Activated CD4-positive, alpha-beta T cell treated with anti-CD3 and anti-CD28 coated beads, Interleukin-2, amount 10 ng/mL, durations not matched to agents 7 days and 5 days (primary cell): ENCODE measurements at regions not wholly inside any gene's neighbourhood (a gene's known extent, or its start where the extent isn't known, plus 50 kb on each side); places are given as distances from the start of the nearest gene placed in this dataset.

ENCODE experiments used
- CTCF ChIA-PET: fragments of 350-600 bp; sonication (Branson Sonifier 250); formaldehyde crosslinking; loops from one replicate; lab custom pipeline; 2021; ENCODE audit warnings: antibody characterized with exemption; lab: Charles Lee
- POLR2A ChIA-PET: fragments of 350-600 bp; sonication (Branson Sonifier 250); formaldehyde crosslinking; loops from one replicate; lab custom pipeline; 2021; ENCODE audit warnings: antibody characterized with exemption; lab: Charles Lee
- DNase-seq: peaks from one replicate; pipeline ENCODE4 v3.0.0-alpha.2; 2020
- H3K27ac Mint-ChIP-seq: one replicate; pipeline ENCODE4 v1.8.0; 2021; ENCODE audit warnings: mild to moderate bottlenecking, moderate library complexity, mixed read lengths
- H3K27me3 Mint-ChIP-seq: one replicate; pipeline ENCODE4 v1.8.0; 2021; ENCODE audit warnings: mixed read lengths
- H3K36me3 Mint-ChIP-seq: one replicate; pipeline ENCODE4 v1.8.0; 2021; ENCODE audit warnings: low read depth, mixed read lengths
- H3K4me1 Mint-ChIP-seq: one replicate; pipeline ENCODE4 v1.8.0; 2021; ENCODE audit warnings: mixed read lengths
- H3K4me3 Mint-ChIP-seq: one replicate; pipeline ENCODE4 v1.8.0; 2021; ENCODE audit warnings: mild to moderate bottlenecking, moderate library complexity, mixed read lengths
- H3K9me3 Mint-ChIP-seq: one replicate; pipeline ENCODE4 v1.8.0; 2021; ENCODE audit warnings: mixed read lengths

- no peaks in the 10 kb centered on the region for H3K36me3 Mint-ChIP-seq
- H3K27me3 Mint-ChIP-seq: no peaks in the 10 kb centered on the region
- no peaks in the 10 kb centered on the region for H3K4me1 Mint-ChIP-seq
- no peaks in the 10 kb centered on the region for H3K9me3 Mint-ChIP-seq
- POLR2A ChIA-PET: interaction anchor here (0.8 kb wide), 1 partner anchor 9 kb away, joined by 6 read pairs; no protein-coding TSS in a partner anchor
- H3K27ac Mint-ChIP-seq: no peak overlapping the region
- no peak overlapping the region for H3K4me3 Mint-ChIP-seq
- DNase-seq: no peak
- CTCF ChIA-PET: interaction anchor here (0.6 kb wide), 1 partner anchor 293 kb away, joined by 4 read pairs; no protein-coding TSS in a partner anchor
Observed at GRCh38 chr1:192066202-192066601, 92.1 kb upstream of the RGS18 start.

- no peaks in the 10 kb centered on the region for H3K27me3 Mint-ChIP-seq
- H3K27ac Mint-ChIP-seq: no peak overlapping the region
- no peaks in the 10 kb centered on the region for H3K36me3 Mint-ChIP-seq
- ChIA-PET POLR2A (no interaction called here), CTCF (no interaction called here)
- no peaks in the 10 kb centered on the region for H3K4me1 Mint-ChIP-seq
- DNase-seq: no peak
- no peak overlapping the region for H3K4me3 Mint-ChIP-seq
- no peaks in the 10 kb centered on the region for H3K9me3 Mint-ChIP-seq
Observed at GRCh38 chr1:192067360-192067759, 90.9 kb upstream of the RGS18 start.

GRCh38 chr1:192070213-192070612 lies 88.0 kb upstream of the RGS18 start:
- no peaks in the 10 kb centered on the region for H3K27me3 Mint-ChIP-seq
- H3K9me3 Mint-ChIP-seq: no peaks in the 10 kb centered on the region
- no peak overlapping the region for H3K4me3 Mint-ChIP-seq
- ChIA-PET CTCF (no interaction called here), POLR2A (no interaction called here)
- H3K36me3 Mint-ChIP-seq: no peaks in the 10 kb centered on the region
- no peaks in the 10 kb centered on the region for H3K4me1 Mint-ChIP-seq
- DNase-seq: no peak
- H3K27ac Mint-ChIP-seq: no peak overlapping the region

GRCh38 chr1:192080684-192081083 lies 77.6 kb upstream of the RGS18 start:
- POLR2A ChIA-PET: no interaction called here
- DNase-seq: no peak
- CTCF ChIA-PET: no interaction called here
- Mint-ChIP-seq H3K9me3 (no peaks in the 10 kb centered on the region), H3K27me3 (no peaks in the 10 kb centered on the region), H3K27ac (no peak overlapping the region), H3K4me3 (no peak overlapping the region), H3K36me3 (no peaks in the 10 kb centered on the region), H3K4me1 (no peaks in the 10 kb centered on the region)

- no peak for DNase-seq
- Mint-ChIP-seq H3K4me1 (no peaks in the 10 kb centered on the region), H3K36me3 (no peaks in the 10 kb centered on the region), H3K4me3 (no peak overlapping the region), H3K9me3 (no peaks in the 10 kb centered on the region), H3K27ac (no peak overlapping the region), H3K27me3 (no peaks in the 10 kb centered on the region)
- ChIA-PET POLR2A (no interaction called here), CTCF (no interaction called here)
Observed at GRCh38 chr1:192081359-192081758, 76.9 kb upstream of the RGS18 start.

GRCh38 chr1:192086644-192087043 lies 71.6 kb upstream of the RGS18 start:
- Mint-ChIP-seq H3K4me1 (no peaks in the 10 kb centered on the region), H3K36me3 (no peaks in the 10 kb centered on the region), H3K27ac (no peak overlapping the region), H3K9me3 (no peaks in the 10 kb centered on the region), H3K4me3 (no peak overlapping the region), H3K27me3 (no peaks in the 10 kb centered on the region)
- POLR2A ChIA-PET: no interaction called here
- no peak for DNase-seq
- CTCF ChIA-PET: interaction anchor here (0.7 kb wide), 1 partner anchor 1276 kb away, joined by 3 read pairs; no protein-coding TSS in a partner anchor

- Mint-ChIP-seq H3K27me3 (no peaks in the 10 kb centered on the region), H3K27ac (no peak overlapping the region), H3K4me1 (no peaks in the 10 kb centered on the region), H3K36me3 (no peaks in the 10 kb centered on the region), H3K4me3 (no peak overlapping the region), H3K9me3 (no peaks in the 10 kb centered on the region)
- DNase-seq: no peak
- POLR2A ChIA-PET: no interaction called here
- CTCF ChIA-PET: no interaction called here
Observed at GRCh38 chr1:192087334-192087733, 70.9 kb upstream of the RGS18 start.

GRCh38 chr1:192088496-192088895 lies 69.8 kb upstream of the RGS18 start:
- ChIA-PET POLR2A (no interaction called here), CTCF (no interaction called here)
- no peak overlapping the region for H3K4me3 Mint-ChIP-seq
- H3K27ac Mint-ChIP-seq: no peak overlapping the region
- DNase-seq: no peak
- H3K36me3 Mint-ChIP-seq: no peaks in the 10 kb centered on the region
- no peaks in the 10 kb centered on the region for H3K9me3 Mint-ChIP-seq
- no peaks in the 10 kb centered on the region for H3K27me3 Mint-ChIP-seq
- no peaks in the 10 kb centered on the region for H3K4me1 Mint-ChIP-seq

GRCh38 chr1:192098001-192098400 lies 60.3 kb upstream of the RGS18 start:
- Mint-ChIP-seq H3K27me3 (no peaks in the 10 kb centered on the region), H3K4me1 (no peaks in the 10 kb centered on the region), H3K4me3 (no peak overlapping the region), H3K9me3 (no peaks in the 10 kb centered on the region), H3K36me3 (no peaks in the 10 kb centered on the region), H3K27ac (no peak overlapping the region)
- DNase-seq: no peak
- CTCF ChIA-PET: no interaction called here
- POLR2A ChIA-PET: no interaction called here

- ChIA-PET POLR2A (no interaction called here), CTCF (no interaction called here)
- Mint-ChIP-seq H3K27me3 (no peaks in the 10 kb centered on the region), H3K9me3 (no peaks in the 10 kb centered on the region), H3K36me3 (no peaks in the 10 kb centered on the region), H3K4me3 (no peak overlapping the region), H3K27ac (no peak overlapping the region), H3K4me1 (no peaks in the 10 kb centered on the region)
- DNase-seq: no peak
Observed at GRCh38 chr1:192099328-192099727, 58.9 kb upstream of the RGS18 start.

GRCh38 chr1:192100686-192101468 lies 57.4 kb upstream of the RGS18 start:
- H3K27ac Mint-ChIP-seq: no peak overlapping the region
- DNase-seq: no peak
- no peaks in the 10 kb centered on the region for H3K4me1 Mint-ChIP-seq
- no peaks in the 10 kb centered on the region for H3K9me3 Mint-ChIP-seq
- CTCF ChIA-PET: no interaction called here
- H3K36me3 Mint-ChIP-seq: no peaks in the 10 kb centered on the region
- H3K4me3 Mint-ChIP-seq: no peak overlapping the region
- H3K27me3 Mint-ChIP-seq: no peaks in the 10 kb centered on the region
- POLR2A ChIA-PET: no interaction called here

- ChIA-PET POLR2A (no interaction called here), CTCF (no interaction called here)
- Mint-ChIP-seq H3K4me1 (no peaks in the 10 kb centered on the region), H3K4me3 (no peak overlapping the region), H3K27me3 (no peaks in the 10 kb centered on the region), H3K36me3 (no peaks in the 10 kb centered on the region), H3K27ac (no peak overlapping the region), H3K9me3 (no peaks in the 10 kb centered on the region)
- DNase-seq: no peak
Observed at GRCh38 chr1:192104128-192104527, 54.1 kb upstream of the RGS18 start.

- CTCF ChIA-PET: no interaction called here
- no peak overlapping the region for H3K27ac Mint-ChIP-seq
- H3K4me3 Mint-ChIP-seq: no peak overlapping the region
- POLR2A ChIA-PET: no interaction called here
- DNase-seq: no peak
- no peaks in the 10 kb centered on the region for H3K9me3 Mint-ChIP-seq
- H3K4me1 Mint-ChIP-seq: no peaks in the 10 kb centered on the region
- no peaks in the 10 kb centered on the region for H3K36me3 Mint-ChIP-seq
- no peaks in the 10 kb centered on the region for H3K27me3 Mint-ChIP-seq
Observed at GRCh38 chr1:192104852-192105251, 53.4 kb upstream of the RGS18 start.

GRCh38 chr1:192108161-192108560 lies 50.1 kb upstream of the RGS18 start:
- Mint-ChIP-seq H3K9me3 (no peaks in the 10 kb centered on the region), H3K36me3 (no peaks in the 10 kb centered on the region), H3K4me3 (no peak overlapping the region), H3K27me3 (no peaks in the 10 kb centered on the region), H3K27ac (no peak overlapping the region), H3K4me1 (no peaks in the 10 kb centered on the region)
- no peak for DNase-seq
- ChIA-PET CTCF (no interaction called here), POLR2A (no interaction called here)
